HG03175 (cell line): ENCODE measurements at regions not wholly inside any gene's neighbourhood (a gene's known extent, or its start where the extent isn't known, plus 50 kb on each side); places are given as distances from the start of the nearest gene placed in this dataset.
A peak's percentile ranks its signal among the peaks of the same experiment; 100 is the strongest.

Experiments used
- ATAC-seq: cut with Tn5 transposase; IDR thresholded peaks from one replicate; pipeline ENCODE4 v1.9.1; 2021; ENCODE audit warnings: mild to moderate bottlenecking, moderate library complexity; ENCODE audit not compliant: unreplicated experiment

- ATAC-seq = no peak
These were observed 570.8 kb upstream of the TLE4 start for GRCh38 chr9:79001012-79001411.

GRCh38 chr9:79003514-79003913 is 568.3 kb upstream of the TLE4 start:
- no peak for ATAC-seq

GRCh38 chr9:79004032-79004431 is 567.7 kb upstream of the TLE4 start:
- ATAC-seq = no peak

- ATAC-seq = no peak
These were observed 565.2 kb upstream of the TLE4 start for GRCh38 chr9:79006546-79006945.

GRCh38 chr9:79007701-79008483 is 563.9 kb upstream of the TLE4 start:
- ATAC-seq = peak; percentile 77

GRCh38 chr9:79008916-79009315 is 562.8 kb upstream of the TLE4 start:
- no peak for ATAC-seq

- no peak for ATAC-seq
These were observed 560.3 kb upstream of the TLE4 start for GRCh38 chr9:79011461-79011860.

GRCh38 chr9:79012561-79012960 is 559.2 kb upstream of the TLE4 start:
- no peak for ATAC-seq

- no peak for ATAC-seq
These were observed 557.8 kb upstream of the TLE4 start for GRCh38 chr9:79013715-79014610.

- no peak for ATAC-seq
These were observed 556.7 kb upstream of the TLE4 start for GRCh38 chr9:79014929-79015699.

- no peak for ATAC-seq
These were observed 555.8 kb upstream of the TLE4 start for GRCh38 chr9:79015951-79016350.

GRCh38 chr9:79020276-79020675 is 551.5 kb upstream of the TLE4 start:
- no peak for ATAC-seq

GRCh38 chr9:79021084-79021483 is 550.7 kb upstream of the TLE4 start:
- ATAC-seq = no peak

GRCh38 chr9:79023134-79023580 is 548.6 kb upstream of the TLE4 start:
- ATAC-seq = no peak

- ATAC-seq = no peak
These were observed 545.4 kb upstream of the TLE4 start for GRCh38 chr9:79026316-79026715.

GRCh38 chr9:79028101-79028500 is 543.7 kb upstream of the TLE4 start:
- ATAC-seq = no peak

GRCh38 chr9:79034583-79034982 is 537.2 kb upstream of the TLE4 start:
- ATAC-seq = no peak

- no peak for ATAC-seq
These were observed 534.4 kb upstream of the TLE4 start for GRCh38 chr9:79037338-79037737.

- ATAC-seq = no peak
These were observed 531.1 kb upstream of the TLE4 start for GRCh38 chr9:79040671-79041070.

- no peak for ATAC-seq
These were observed 530.5 kb upstream of the TLE4 start for GRCh38 chr9:79041266-79041665.

- ATAC-seq = no peak
These were observed 527.8 kb upstream of the TLE4 start for GRCh38 chr9:79043916-79044315.
